ENCODE measurements at regions not wholly inside any gene's neighbourhood (a gene's known extent, or its start where the extent isn't known, plus 50 kb on each side); places are given as distances from the start of the nearest gene placed in this dataset.

DNA sequence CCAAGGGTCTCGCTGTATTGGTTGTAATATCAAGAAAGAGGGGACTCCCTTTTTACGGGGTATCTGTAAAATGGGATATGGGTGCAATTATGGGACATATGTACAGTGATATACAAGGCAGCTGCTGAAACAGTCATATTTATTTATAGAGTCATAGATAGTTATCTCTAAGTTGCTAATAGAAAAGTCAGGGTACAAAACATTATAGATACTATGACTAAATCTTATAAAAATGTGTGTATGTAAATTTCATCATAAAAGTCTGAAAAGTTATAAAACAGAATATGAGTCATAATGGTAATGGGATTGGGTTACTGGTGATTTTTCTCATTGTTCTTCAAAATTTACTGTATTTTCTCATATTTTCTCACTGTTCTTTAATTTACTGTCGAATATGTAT is 344.9 kb upstream of the SLCO3A1 start:
- TF ChIP-seq POLR2A (IDR thresholded peaks at IDR 0.05): no peak
- TF ChIP-seq, protein P1, sequence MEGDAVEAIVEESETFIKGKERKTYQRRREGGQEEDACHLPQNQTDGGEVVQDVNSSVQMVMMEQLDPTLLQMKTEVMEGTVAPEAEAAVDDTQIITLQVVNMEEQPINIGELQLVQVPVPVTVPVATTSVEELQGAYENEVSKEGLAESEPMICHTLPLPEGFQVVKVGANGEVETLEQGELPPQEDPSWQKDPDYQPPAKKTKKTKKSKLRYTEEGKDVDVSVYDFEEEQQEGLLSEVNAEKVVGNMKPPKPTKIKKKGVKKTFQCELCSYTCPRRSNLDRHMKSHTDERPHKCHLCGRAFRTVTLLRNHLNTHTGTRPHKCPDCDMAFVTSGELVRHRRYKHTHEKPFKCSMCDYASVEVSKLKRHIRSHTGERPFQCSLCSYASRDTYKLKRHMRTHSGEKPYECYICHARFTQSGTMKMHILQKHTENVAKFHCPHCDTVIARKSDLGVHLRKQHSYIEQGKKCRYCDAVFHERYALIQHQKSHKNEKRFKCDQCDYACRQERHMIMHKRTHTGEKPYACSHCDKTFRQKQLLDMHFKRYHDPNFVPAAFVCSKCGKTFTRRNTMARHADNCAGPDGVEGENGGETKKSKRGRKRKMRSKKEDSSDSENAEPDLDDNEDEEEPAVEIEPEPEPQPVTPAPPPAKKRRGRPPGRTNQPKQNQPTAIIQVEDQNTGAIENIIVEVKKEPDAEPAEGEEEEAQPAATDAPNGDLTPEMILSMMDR (IDR thresholded peaks at IDR 0.05): no peak

All from body of pancreas (tissue), 4 donors.